LNCAP (cell line): ENCODE measurements at regions not wholly inside any gene's neighbourhood (a gene's known extent, or its start where the extent isn't known, plus 50 kb on each side); places are given as distances from the start of the nearest gene placed in this dataset.

Experiments
- CTCF ChIP-seq: fragments of 450-650 bp; IDR thresholded peaks from 2 replicates; pipeline ENCODE4 v1.5.1; 2017; ENCODE audit warnings: mild to moderate bottlenecking

GRCh38 chrX:35439034-35439660, 359.0 kb upstream of the MAGEB16 start:
- TF ChIP-seq CTCF = no peak

GRCh38 chrX:35439692-35440091, 358.4 kb upstream of the MAGEB16 start:
- TF ChIP-seq CTCF = no peak

- TF ChIP-seq CTCF = no peak
Measured at GRCh38 chrX:35442421-35442820, 355.7 kb upstream of the MAGEB16 start.

- TF ChIP-seq CTCF = no peak
Measured at GRCh38 chrX:35444671-35445355, 353.3 kb upstream of the MAGEB16 start.

GRCh38 chrX:35445912-35446311, 352.2 kb upstream of the MAGEB16 start:
- no peak for TF ChIP-seq CTCF

- TF ChIP-seq CTCF = no peak
Measured at GRCh38 chrX:35456891-35457290, 341.3 kb upstream of the MAGEB16 start.

GRCh38 chrX:35458142-35458541, 340.0 kb upstream of the MAGEB16 start:
- no peak for TF ChIP-seq CTCF
